GM21528 (cell line): ENCODE measurements at regions not wholly inside any gene's neighbourhood (a gene's known extent, or its start where the extent isn't known, plus 50 kb on each side); places are given as distances from the start of the nearest gene placed in this dataset.
"Not testable (repeated sequence)": the region's sequence is repeated elsewhere in the genome, so short reads cannot be mapped to it uniquely, and the experiment has no call there.

ENCODE experiments used
- ATAC-seq: cut with Tn5 transposase; IDR thresholded peaks from one replicate; pipeline ENCODE4 v1.9.1; 2021; ENCODE audit warnings: mild to moderate bottlenecking, moderate library complexity; ENCODE audit not compliant: unreplicated experiment, low FRiP score

GRCh38 chr1:41994195-41994894 lies 75.6 kb upstream of the HIVEP3 start:
- ATAC-seq: no peak

GRCh38 chr1:41983451-41983850 lies 64.7 kb upstream of the HIVEP3 start:
- no peak for ATAC-seq

DNA sequence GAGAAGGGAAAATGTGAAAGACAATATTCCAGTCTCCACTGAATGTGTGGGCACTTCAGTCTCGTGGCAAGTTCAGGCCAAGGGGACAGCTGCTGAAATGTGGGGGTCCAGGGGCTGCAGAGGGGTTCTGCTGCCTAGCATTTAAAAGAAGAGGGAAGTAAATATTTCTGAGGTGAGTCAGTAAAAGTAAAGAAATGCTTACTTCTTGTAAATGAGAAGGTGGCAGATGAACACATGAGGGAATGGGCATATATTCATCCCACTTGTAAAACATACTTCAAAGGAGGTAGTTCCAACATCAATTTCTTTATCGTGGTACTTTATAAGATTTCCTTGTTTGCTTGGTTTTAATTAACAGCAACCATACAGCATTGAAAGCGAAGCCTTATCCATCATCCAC lies 63.1 kb upstream of the HIVEP3 start:
- no peak for ATAC-seq

DNA sequence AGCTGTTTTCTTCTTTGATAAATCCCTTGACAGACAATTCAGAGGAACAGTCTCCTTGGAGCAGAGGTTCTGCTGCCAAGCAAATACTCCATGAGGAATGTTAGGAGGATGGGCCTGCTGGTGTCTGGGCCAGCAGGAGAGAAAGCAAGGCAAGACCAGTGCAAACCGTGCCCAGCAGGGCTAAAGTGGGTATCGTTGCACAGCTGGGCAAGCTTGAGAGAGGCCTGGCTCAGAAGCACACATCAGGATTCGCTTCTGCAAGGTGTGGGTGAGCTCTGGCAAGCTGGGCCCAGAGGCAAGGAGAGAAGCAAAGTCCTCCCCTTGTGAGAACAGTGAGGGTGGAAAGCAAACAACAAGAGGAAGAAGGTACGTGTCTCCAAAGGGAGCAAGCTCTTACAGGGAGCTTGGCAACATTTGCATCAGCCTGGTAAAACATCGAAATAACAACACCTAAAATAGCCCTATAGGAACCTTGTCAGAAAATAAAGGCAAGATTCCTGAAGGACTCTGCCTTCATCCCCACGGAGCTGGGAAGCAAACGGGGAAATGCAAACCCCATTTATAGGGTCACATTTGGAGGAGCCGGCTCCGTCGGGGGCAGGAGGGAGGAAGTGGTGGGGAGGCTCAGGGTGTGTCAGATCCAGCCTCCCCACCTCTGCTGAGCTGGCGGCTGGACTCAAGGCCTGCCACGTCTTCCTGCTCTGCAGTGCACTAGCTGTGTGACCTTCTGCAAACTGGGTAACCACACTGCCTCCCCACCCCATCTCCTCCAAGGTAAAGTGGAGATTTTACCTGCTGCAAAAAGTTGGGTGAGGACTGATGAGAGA lies 62.3 kb upstream of the HIVEP3 start:
- no peak for ATAC-seq

- no peak for ATAC-seq
These were observed 60.3 kb upstream of the HIVEP3 start for GRCh38 chr1:41978986-41979385.

DNA sequence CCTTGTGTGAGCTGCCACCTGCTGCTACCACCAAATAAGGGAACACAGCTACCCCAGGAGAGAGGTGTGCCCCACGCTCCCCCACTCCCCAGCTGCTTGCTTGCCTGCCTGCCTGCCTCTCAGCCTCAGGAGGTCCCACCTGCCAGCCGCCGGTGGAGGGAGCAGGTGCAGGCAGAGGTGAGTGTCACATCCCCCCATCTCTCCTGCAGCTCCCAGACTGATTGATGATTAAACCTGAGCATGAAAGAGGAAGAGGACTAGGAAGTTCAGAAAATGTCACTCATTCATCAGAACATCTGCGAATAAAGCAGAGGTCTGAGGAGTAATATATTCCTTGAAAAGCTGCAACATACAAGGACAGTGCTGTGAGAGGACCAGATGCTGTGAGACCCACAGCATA lies 58.6 kb upstream of the HIVEP3 start:
- no peak for ATAC-seq

DNA sequence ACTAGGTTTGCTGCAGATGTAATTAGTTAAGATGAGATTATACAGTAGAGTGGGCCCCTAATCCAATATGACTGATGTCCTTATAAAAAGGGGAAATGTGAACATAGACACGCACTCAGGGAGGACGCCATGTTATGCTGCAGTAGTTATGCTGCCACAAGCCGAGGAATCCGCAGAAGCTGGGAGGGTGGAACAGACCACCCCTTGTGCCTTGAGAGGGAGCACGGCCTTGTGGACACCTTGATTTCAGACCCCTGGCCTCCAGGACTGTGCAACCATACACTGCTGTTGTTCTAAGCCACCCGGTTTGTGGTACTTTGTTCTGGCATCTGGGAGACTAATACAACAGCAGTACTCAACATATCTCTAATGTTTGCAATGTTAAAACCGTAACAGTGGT lies 57.9 kb upstream of the HIVEP3 start:
- no peak for ATAC-seq

GRCh38 chr1:41975850-41976569 lies 57.3 kb upstream of the HIVEP3 start:
- no peak for ATAC-seq

DNA sequence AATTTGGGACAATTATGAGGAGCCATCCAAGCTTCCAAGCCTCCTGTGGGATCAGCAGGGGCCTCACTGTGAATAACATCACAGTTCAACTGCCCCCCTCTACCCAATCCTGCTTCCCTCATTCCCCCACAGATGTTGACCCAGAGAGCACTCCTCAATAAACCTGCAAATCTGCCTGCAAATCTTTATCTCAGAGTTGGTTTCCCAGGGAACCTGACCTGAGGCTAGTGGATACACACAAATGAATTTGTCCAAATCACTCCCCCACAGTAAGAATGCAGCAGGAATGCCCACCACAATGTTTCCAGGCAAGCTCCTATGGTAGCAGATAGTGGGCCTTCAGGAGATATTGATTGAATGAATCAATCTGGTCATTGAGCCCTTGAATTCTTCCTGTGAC lies 56.4 kb upstream of the HIVEP3 start:
- no peak for ATAC-seq

GRCh38 chr1:41968557-41968956 lies 49.8 kb upstream of the HIVEP3 start:
- ATAC-seq: not testable (repeated sequence)
